MM.1S (cell line): ENCODE measurements at regions not wholly inside any gene's neighbourhood (a gene's known extent, or its start where the extent isn't known, plus 50 kb on each side); places are given as distances from the start of the nearest gene placed in this dataset.

Experiments used
- DNase-seq: peaks from one replicate; pipeline ENCODE4 v3.0.0-alpha.2; 2015
- H2AFZ ChIP-seq: fragments of 300-600 bp; sonication (generic); 2 replicates; pipeline ENCODE4 v1.6.0; 2016; ENCODE audit warnings: antibody characterized with exemption, low read length
- H3F3A ChIP-seq: fragments of 300-600 bp; sonication (generic); 2 replicates; pipeline ENCODE4 v1.6.1; 2016; ENCODE audit warnings: mild to moderate bottlenecking, antibody characterized with exemption, low read length, moderate library complexity, mixed read lengths; ENCODE audit not compliant: insufficient read depth
- H3K27ac ChIP-seq: fragments of 300-600 bp; sonication (generic); 2 replicates; pipeline ENCODE4 v1.5.1; 2016; ENCODE audit warnings: mild to moderate bottlenecking, low read length
- H3K27me3 ChIP-seq: fragments of 300-600 bp; sonication (generic); replicated peaks from 2 replicates; pipeline ENCODE4 v1.6.0; 2016; ENCODE audit warnings: low read length; ENCODE audit not compliant: insufficient read depth
- H3K36me3 ChIP-seq: fragments of 300-600 bp; sonication (generic); replicated peaks from 2 replicates; pipeline ENCODE4 v1.6.1; 2016; ENCODE audit warnings: mild to moderate bottlenecking, low read length, mixed read lengths; ENCODE audit not compliant: insufficient read depth
- H3K4me1 ChIP-seq: fragments of 300-600 bp; sonication (generic); 2 replicates; pipeline ENCODE4 v1.6.1; 2016; ENCODE audit warnings: low read length, mixed read lengths
- H3K4me2 ChIP-seq: fragments of 300-600 bp; sonication (generic); 2 replicates; pipeline ENCODE4 v1.6.0; 2016; ENCODE audit warnings: low read depth, low read length
- H3K4me3 ChIP-seq: fragments of 300-600 bp; sonication (generic); 2 replicates; pipeline ENCODE4 v1.5.1; 2016; ENCODE audit warnings: low read length, mixed read lengths
- H3K79me2 ChIP-seq: fragments of 300-600 bp; sonication (generic); 2 replicates; pipeline ENCODE4 v1.6.1; 2016; ENCODE audit warnings: mixed run types, low read length, mixed read lengths
- H3K9ac ChIP-seq: fragments of 300-600 bp; sonication (generic); 2 replicates; pipeline ENCODE4 v1.6.1; 2016; ENCODE audit warnings: low read length, mixed read lengths
- H3K9me2 ChIP-seq: fragments of 300-600 bp; sonication (generic); replicated peaks from 2 replicates; pipeline ENCODE4 v1.6.1; 2016; ENCODE audit warnings: mild to moderate bottlenecking, low read length, mixed read lengths; ENCODE audit not compliant: insufficient read depth
- H3K9me3 ChIP-seq: fragments of 300-600 bp; sonication (generic); replicated peaks from 2 replicates; pipeline ENCODE4 v1.6.1; 2016; ENCODE audit warnings: mild to moderate bottlenecking, low read length, mixed read lengths; ENCODE audit not compliant: insufficient read depth
- H4K20me1 ChIP-seq: fragments of 300-600 bp; sonication (generic); 2 replicates; pipeline ENCODE4 v1.6.1; 2016; ENCODE audit warnings: mild to moderate bottlenecking, low read length, moderate library complexity, mixed read lengths; ENCODE audit not compliant: insufficient read depth
- CTCF ChIP-seq: fragments of 300-600 bp; sonication (generic); IDR thresholded peaks from 2 replicates; pipeline ENCODE4 v1.5.1; 2016; ENCODE audit warnings: antibody characterized with exemption, low read length, mixed read lengths
- EZH2 ChIP-seq: fragments of 300-600 bp; sonication (generic); optimal IDR thresholded peaks from 2 replicates; pipeline ENCODE3; 2017; ENCODE audit warnings: low read depth, mild to moderate bottlenecking, antibody characterized with exemption, low read length, mixed read lengths
- EZH2phosphoT487 ChIP-seq: fragments of 300-600 bp; sonication (generic); IDR thresholded peaks from 2 replicates; pipeline ENCODE4 v1.6.1; 2018; ENCODE audit warnings: antibody characterized with exemption, low read length

- no peaks in the 10 kb centered on the region for H3K9me2 ChIP-seq
- no peak overlapping the region for H3K27ac ChIP-seq
- H4K20me1 ChIP-seq: no peaks in the 10 kb centered on the region
- H3K4me3 ChIP-seq: no peak overlapping the region
- no peak overlapping the region for H3K9ac ChIP-seq
- no peak for TF ChIP-seq EZH2phosphoT487
- TF ChIP-seq CTCF: no peak
- no peak for TF ChIP-seq EZH2
- no peaks in the 10 kb centered on the region for H3K36me3 ChIP-seq
- no peaks in the 10 kb centered on the region for H3K9me3 ChIP-seq
- H3K4me1 ChIP-seq: no peaks in the 10 kb centered on the region
- H3K79me2 ChIP-seq: no peaks in the 10 kb centered on the region
- no peak overlapping the region for H2AFZ ChIP-seq
- H3F3A ChIP-seq: no peaks in the 10 kb centered on the region
- DNase-seq: no peak
- no peaks in the 10 kb centered on the region for H3K27me3 ChIP-seq
- no peak overlapping the region for H3K4me2 ChIP-seq
Measured at GRCh38 chr3:75015280-75015679, 400.8 kb upstream of the CNTN3 start.

- Histone ChIP-seq H3K79me2 (no peaks in the 10 kb centered on the region), H4K20me1 (no peaks in the 10 kb centered on the region), H3K4me3 (no peak overlapping the region), H3K9me2 (no peaks in the 10 kb centered on the region), H3K36me3 (no peaks in the 10 kb centered on the region), H3K9me3 (no peaks in the 10 kb centered on the region), H2AFZ (no peak overlapping the region), H3K4me1 (no peaks in the 10 kb centered on the region), H3K9ac (no peak overlapping the region), H3F3A (no peaks in the 10 kb centered on the region), H3K27me3 (no peaks in the 10 kb centered on the region), H3K27ac (no peak overlapping the region), H3K4me2 (no peak overlapping the region)
- TF ChIP-seq EZH2 (no peak), EZH2phosphoT487 (no peak), CTCF (no peak)
- DNase-seq: no peak
Measured at GRCh38 chr3:75035146-75035545, 420.7 kb upstream of the CNTN3 start.

GRCh38 chr3:75042941-75043340 lies 428.5 kb upstream of the CNTN3 start:
- TF ChIP-seq EZH2phosphoT487 (no peak), EZH2 (no peak), CTCF (no peak)
- Histone ChIP-seq H3K36me3 (no peaks in the 10 kb centered on the region), H3F3A (no peaks in the 10 kb centered on the region), H3K27ac (no peak overlapping the region), H2AFZ (no peak overlapping the region), H3K9me2 (no peaks in the 10 kb centered on the region), H4K20me1 (no peaks in the 10 kb centered on the region), H3K4me2 (no peak overlapping the region), H3K79me2 (no peaks in the 10 kb centered on the region), H3K27me3 (no peaks in the 10 kb centered on the region), H3K9ac (no peak overlapping the region), H3K4me3 (no peak overlapping the region), H3K4me1 (no peaks in the 10 kb centered on the region), H3K9me3 (no peaks in the 10 kb centered on the region)
- no peak for DNase-seq
